Thyroid gland (tissue), 4 donors: ENCODE measurements at regions not wholly inside any gene's neighbourhood (a gene's known extent, or its start where the extent isn't known, plus 50 kb on each side); places are given as distances from the start of the nearest gene placed in this dataset.

Source experiments
- POLR2A ChIP-seq, 2 donors: fragments of 450-650 bp; IDR thresholded peaks; one replicate each; pipeline ENCODE4 v1.6.1; 2017; ENCODE audit warnings: antibody characterized with exemption in 2 of 2, mild to moderate bottlenecking in 2 of 2, moderate library complexity in 1 of 2
- TF ChIP-seq, protein P1 (sequence below), 6 experiments: fragments of 200-600 bp in 3 of 6; fragments of 450-650 bp in 3 of 6; sonication (generic) in 3 of 6; IDR thresholded peaks; one replicate each; pipeline ENCODE4 v1.5.1; 2016 to 2019; ENCODE audit warnings: antibody characterized with exemption in 6 of 6, mild to moderate bottlenecking in 2 of 6, inconsistent platforms in 1 of 6, moderate library complexity in 1 of 6

DNA sequence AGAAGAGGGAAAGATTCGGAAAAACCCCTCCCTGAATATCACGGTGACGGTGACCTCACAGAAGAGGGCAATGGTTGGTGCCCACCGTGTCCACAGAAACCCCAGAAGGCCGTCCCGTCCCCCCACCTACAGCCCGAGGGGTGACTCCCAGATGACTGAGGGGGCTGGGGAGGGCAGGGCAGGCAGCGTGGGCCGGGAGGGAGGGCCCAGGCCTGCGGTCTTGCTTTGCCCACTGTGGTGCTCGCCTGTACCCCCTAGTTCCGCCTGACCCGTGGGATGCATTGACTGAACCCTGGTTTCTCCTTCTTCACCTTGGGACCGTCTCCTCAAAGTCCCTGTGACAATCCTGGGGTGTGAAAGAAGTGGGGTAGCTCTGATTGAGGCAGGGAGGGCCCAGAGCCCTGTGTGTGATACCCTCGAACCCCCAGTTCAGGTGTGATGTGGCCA is 526.7 kb downstream of the BRD1 start:
- TF ChIP-seq POLR2A (IDR thresholded peaks at IDR 0.05): no peak
- TF ChIP-seq, protein P1, sequence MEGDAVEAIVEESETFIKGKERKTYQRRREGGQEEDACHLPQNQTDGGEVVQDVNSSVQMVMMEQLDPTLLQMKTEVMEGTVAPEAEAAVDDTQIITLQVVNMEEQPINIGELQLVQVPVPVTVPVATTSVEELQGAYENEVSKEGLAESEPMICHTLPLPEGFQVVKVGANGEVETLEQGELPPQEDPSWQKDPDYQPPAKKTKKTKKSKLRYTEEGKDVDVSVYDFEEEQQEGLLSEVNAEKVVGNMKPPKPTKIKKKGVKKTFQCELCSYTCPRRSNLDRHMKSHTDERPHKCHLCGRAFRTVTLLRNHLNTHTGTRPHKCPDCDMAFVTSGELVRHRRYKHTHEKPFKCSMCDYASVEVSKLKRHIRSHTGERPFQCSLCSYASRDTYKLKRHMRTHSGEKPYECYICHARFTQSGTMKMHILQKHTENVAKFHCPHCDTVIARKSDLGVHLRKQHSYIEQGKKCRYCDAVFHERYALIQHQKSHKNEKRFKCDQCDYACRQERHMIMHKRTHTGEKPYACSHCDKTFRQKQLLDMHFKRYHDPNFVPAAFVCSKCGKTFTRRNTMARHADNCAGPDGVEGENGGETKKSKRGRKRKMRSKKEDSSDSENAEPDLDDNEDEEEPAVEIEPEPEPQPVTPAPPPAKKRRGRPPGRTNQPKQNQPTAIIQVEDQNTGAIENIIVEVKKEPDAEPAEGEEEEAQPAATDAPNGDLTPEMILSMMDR (IDR thresholded peaks at IDR 0.05): no peak
